ENCODE measurements at regions not wholly inside any gene's neighbourhood (a gene's known extent, or its start where the extent isn't known, plus 50 kb on each side); places are given as distances from the start of the nearest gene placed in this dataset.

GRCh38 chr18:22505141-22505591, 87.5 kb upstream of the CTAGE1 start:
- Histone ChIP-seq H3K4me1 (ENCODE audit: control insufficient read depth, low read depth, low read length) (no peaks in the 10 kb centered on the region), H3K9ac (ENCODE audit: low read length) (no peak overlapping the region), H4K8ac (ENCODE audit: low read depth, low read length) (no peak overlapping the region), H2BK120ac (ENCODE audit: low read depth, low read length) (no peak overlapping the region), H3K79me2 (ENCODE audit: control insufficient read depth, insufficient read depth, low read length) (no peaks in the 10 kb centered on the region), H3K4ac (ENCODE audit: low read depth, low read length) (no peak overlapping the region), H3K4me3 (ENCODE audit: low read length) (no peak overlapping the region), H3K23ac (ENCODE audit: low read length) (no peak overlapping the region), H3K79me1 (ENCODE audit: low read length) (no peaks in the 10 kb centered on the region), H3K27me3 (ENCODE audit: insufficient read depth, low read length, poor library complexity) (no peaks in the 10 kb centered on the region), H3K56ac (ENCODE audit: low read length) (no peak overlapping the region), H3K18ac (ENCODE audit: low read length) (no peak overlapping the region), H3K4me2 (ENCODE audit: low read length) (no peak overlapping the region), H3K36me3 (ENCODE audit: control insufficient read depth, insufficient read depth, low read length) (no peaks in the 10 kb centered on the region), H2AK5ac (ENCODE audit: low read length) (no peak overlapping the region), H4K5ac (ENCODE audit: low read length) (no peak overlapping the region), H2BK15ac (replicated peaks; ENCODE audit: low read depth) (no peak overlapping the region), H3K27ac (ENCODE audit: low read depth, low read length) (no peak overlapping the region), H2BK5ac (ENCODE audit: low read length) (no peak overlapping the region)
- DNase-seq: no peak
- WGBS (ENCODE audit: extremely low coverage, insufficient coverage, low lambda C conversion rate): no CpG with 5 or more reads among the region's 1 CpG

- H2AK5ac ChIP-seq (ENCODE audit: low read length): no peak overlapping the region
- no peaks in the 10 kb centered on the region for H3K27me3 ChIP-seq (ENCODE audit: insufficient read depth, low read length, poor library complexity)
- H2BK15ac ChIP-seq (replicated peaks; ENCODE audit: low read depth): no peak overlapping the region
- no peak for DNase-seq
- no peak overlapping the region for H3K4ac ChIP-seq (ENCODE audit: low read depth, low read length)
- H3K56ac ChIP-seq (ENCODE audit: low read length): no peak overlapping the region
- no peaks in the 10 kb centered on the region for H3K79me2 ChIP-seq (ENCODE audit: control insufficient read depth, insufficient read depth, low read length)
- no peak overlapping the region for H3K4me2 ChIP-seq (ENCODE audit: low read length)
- no peak overlapping the region for H3K9ac ChIP-seq (ENCODE audit: low read length)
- H4K5ac ChIP-seq (ENCODE audit: low read length): no peak overlapping the region
- H3K18ac ChIP-seq (ENCODE audit: low read length): no peak overlapping the region
- H3K36me3 ChIP-seq (ENCODE audit: control insufficient read depth, insufficient read depth, low read length): no peaks in the 10 kb centered on the region
- H3K4me3 ChIP-seq (ENCODE audit: low read length): no peak overlapping the region
- no peak overlapping the region for H2BK120ac ChIP-seq (ENCODE audit: low read depth, low read length)
- no peak overlapping the region for H3K27ac ChIP-seq (ENCODE audit: low read depth, low read length)
- H4K8ac ChIP-seq (ENCODE audit: low read depth, low read length): no peak overlapping the region
- H2BK5ac ChIP-seq (ENCODE audit: low read length): no peak overlapping the region
- H3K79me1 ChIP-seq (ENCODE audit: low read length): no peaks in the 10 kb centered on the region
- no peaks in the 10 kb centered on the region for H3K4me1 ChIP-seq (ENCODE audit: control insufficient read depth, low read depth, low read length)
- H3K23ac ChIP-seq (ENCODE audit: low read length): no peak overlapping the region
- no CpG with 5 or more reads among the region's 2 CpGs for WGBS (ENCODE audit: extremely low coverage, insufficient coverage, low lambda C conversion rate)
These were observed 89.3 kb upstream of the CTAGE1 start for GRCh38 chr18:22507055-22507454.

GRCh38 chr18:22509423-22509822, 91.7 kb upstream of the CTAGE1 start:
- Histone ChIP-seq H4K5ac (ENCODE audit: low read length) (no peak overlapping the region), H2BK5ac (ENCODE audit: low read length) (no peak overlapping the region), H3K18ac (ENCODE audit: low read length) (no peak overlapping the region), H3K56ac (ENCODE audit: low read length) (no peak overlapping the region), H3K4me1 (ENCODE audit: control insufficient read depth, low read depth, low read length) (no peaks in the 10 kb centered on the region), H3K27ac (ENCODE audit: low read depth, low read length) (no peak overlapping the region), H2BK120ac (ENCODE audit: low read depth, low read length) (no peak overlapping the region), H2BK15ac (replicated peaks; ENCODE audit: low read depth) (no peak overlapping the region), H3K4ac (ENCODE audit: low read depth, low read length) (no peak overlapping the region), H3K79me2 (ENCODE audit: control insufficient read depth, insufficient read depth, low read length) (no peaks in the 10 kb centered on the region), H3K79me1 (ENCODE audit: low read length) (no peaks in the 10 kb centered on the region), H2AK5ac (ENCODE audit: low read length) (no peak overlapping the region), H3K9ac (ENCODE audit: low read length) (no peak overlapping the region), H3K36me3 (ENCODE audit: control insufficient read depth, insufficient read depth, low read length) (no peaks in the 10 kb centered on the region), H3K4me3 (ENCODE audit: low read length) (no peak overlapping the region), H3K27me3 (ENCODE audit: insufficient read depth, low read length, poor library complexity) (no peaks in the 10 kb centered on the region), H3K4me2 (ENCODE audit: low read length) (no peak overlapping the region), H4K8ac (ENCODE audit: low read depth, low read length) (no peak overlapping the region), H3K23ac (ENCODE audit: low read length) (no peak overlapping the region)
- no CpG with 5 or more reads among the region's 1 CpG for WGBS (ENCODE audit: extremely low coverage, insufficient coverage, low lambda C conversion rate)
- no peak for DNase-seq

- H3K4me2 ChIP-seq (ENCODE audit: low read length): no peak overlapping the region
- no peaks in the 10 kb centered on the region for H3K36me3 ChIP-seq (ENCODE audit: control insufficient read depth, insufficient read depth, low read length)
- no peaks in the 10 kb centered on the region for H3K79me1 ChIP-seq (ENCODE audit: low read length)
- H3K23ac ChIP-seq (ENCODE audit: low read length): no peak overlapping the region
- no peak overlapping the region for H3K4ac ChIP-seq (ENCODE audit: low read depth, low read length)
- no peak overlapping the region for H2BK120ac ChIP-seq (ENCODE audit: low read depth, low read length)
- no CpG with 5 or more reads among the region's 1 CpG for WGBS (ENCODE audit: extremely low coverage, insufficient coverage, low lambda C conversion rate)
- H3K9ac ChIP-seq (ENCODE audit: low read length): no peak overlapping the region
- H2AK5ac ChIP-seq (ENCODE audit: low read length): no peak overlapping the region
- no peak overlapping the region for H3K27ac ChIP-seq (ENCODE audit: low read depth, low read length)
- DNase-seq: peak; percentile 33
- H2BK15ac ChIP-seq (replicated peaks; ENCODE audit: low read depth): no peak overlapping the region
- H3K27me3 ChIP-seq (ENCODE audit: insufficient read depth, low read length, poor library complexity): no peaks in the 10 kb centered on the region
- no peak overlapping the region for H4K8ac ChIP-seq (ENCODE audit: low read depth, low read length)
- no peak overlapping the region for H4K5ac ChIP-seq (ENCODE audit: low read length)
- H3K79me2 ChIP-seq (ENCODE audit: control insufficient read depth, insufficient read depth, low read length): no peaks in the 10 kb centered on the region
- H3K4me3 ChIP-seq (ENCODE audit: low read length): no peak overlapping the region
- H3K4me1 ChIP-seq (ENCODE audit: control insufficient read depth, low read depth, low read length): no peaks in the 10 kb centered on the region
- no peak overlapping the region for H3K56ac ChIP-seq (ENCODE audit: low read length)
- no peak overlapping the region for H2BK5ac ChIP-seq (ENCODE audit: low read length)
- H3K18ac ChIP-seq (ENCODE audit: low read length): no peak overlapping the region
These were observed 93.0 kb upstream of the CTAGE1 start for GRCh38 chr18:22510697-22511096.

- Histone ChIP-seq H3K4me1 (ENCODE audit: control insufficient read depth, low read depth, low read length) (no peaks in the 10 kb centered on the region), H3K79me2 (ENCODE audit: control insufficient read depth, insufficient read depth, low read length) (no peaks in the 10 kb centered on the region), H3K9ac (ENCODE audit: low read length) (no peak overlapping the region), H4K8ac (ENCODE audit: low read depth, low read length) (no peak overlapping the region), H3K27ac (ENCODE audit: low read depth, low read length) (no peak overlapping the region), H2BK120ac (ENCODE audit: low read depth, low read length) (no peak overlapping the region), H3K23ac (ENCODE audit: low read length) (no peak overlapping the region), H3K56ac (ENCODE audit: low read length) (no peak overlapping the region), H2AK5ac (ENCODE audit: low read length) (no peak overlapping the region), H2BK5ac (ENCODE audit: low read length) (no peak overlapping the region), H3K27me3 (ENCODE audit: insufficient read depth, low read length, poor library complexity) (no peaks in the 10 kb centered on the region), H3K79me1 (ENCODE audit: low read length) (no peaks in the 10 kb centered on the region), H3K4me2 (ENCODE audit: low read length) (no peak overlapping the region), H3K18ac (ENCODE audit: low read length) (no peak overlapping the region), H3K36me3 (ENCODE audit: control insufficient read depth, insufficient read depth, low read length) (no peaks in the 10 kb centered on the region), H4K5ac (ENCODE audit: low read length) (no peak overlapping the region), H2BK15ac (replicated peaks; ENCODE audit: low read depth) (no peak overlapping the region), H3K4ac (ENCODE audit: low read depth, low read length) (no peak overlapping the region), H3K4me3 (ENCODE audit: low read length) (no peak overlapping the region)
- no peak for DNase-seq
- WGBS (ENCODE audit: extremely low coverage, insufficient coverage, low lambda C conversion rate): no CpG with 5 or more reads among the region's 4 CpGs
These were observed 96.2 kb upstream of the CTAGE1 start for GRCh38 chr18:22513721-22514481.

GRCh38 chr18:22514655-22515054, 96.9 kb upstream of the CTAGE1 start:
- no peak overlapping the region for H3K23ac ChIP-seq (ENCODE audit: low read length)
- no peak overlapping the region for H3K9ac ChIP-seq (ENCODE audit: low read length)
- no peak overlapping the region for H3K4me3 ChIP-seq (ENCODE audit: low read length)
- no peak overlapping the region for H3K4me2 ChIP-seq (ENCODE audit: low read length)
- H3K56ac ChIP-seq (ENCODE audit: low read length): no peak overlapping the region
- H3K18ac ChIP-seq (ENCODE audit: low read length): no peak overlapping the region
- no peaks in the 10 kb centered on the region for H3K79me1 ChIP-seq (ENCODE audit: low read length)
- no peak overlapping the region for H4K8ac ChIP-seq (ENCODE audit: low read depth, low read length)
- no peak overlapping the region for H2BK120ac ChIP-seq (ENCODE audit: low read depth, low read length)
- no peak overlapping the region for H2AK5ac ChIP-seq (ENCODE audit: low read length)
- H3K4ac ChIP-seq (ENCODE audit: low read depth, low read length): no peak overlapping the region
- no peaks in the 10 kb centered on the region for H3K27me3 ChIP-seq (ENCODE audit: insufficient read depth, low read length, poor library complexity)
- DNase-seq: no peak
- H3K79me2 ChIP-seq (ENCODE audit: control insufficient read depth, insufficient read depth, low read length): no peaks in the 10 kb centered on the region
- no CpG with 5 or more reads among the region's 4 CpGs for WGBS (ENCODE audit: extremely low coverage, insufficient coverage, low lambda C conversion rate)
- H2BK5ac ChIP-seq (ENCODE audit: low read length): no peak overlapping the region
- no peaks in the 10 kb centered on the region for H3K4me1 ChIP-seq (ENCODE audit: control insufficient read depth, low read depth, low read length)
- H3K36me3 ChIP-seq (ENCODE audit: control insufficient read depth, insufficient read depth, low read length): no peaks in the 10 kb centered on the region
- H3K27ac ChIP-seq (ENCODE audit: low read depth, low read length): no peak overlapping the region
- no peak overlapping the region for H4K5ac ChIP-seq (ENCODE audit: low read length)
- no peak overlapping the region for H2BK15ac ChIP-seq (replicated peaks; ENCODE audit: low read depth)

Data from mesendoderm (in vitro differentiated cells).